GM12891 (cell line): ENCODE measurements at regions not wholly inside any gene's neighbourhood (a gene's known extent, or its start where the extent isn't known, plus 50 kb on each side); places are given as distances from the start of the nearest gene placed in this dataset.

Experiments used
- PAX5 ChIP-seq: IDR thresholded peaks from 2 replicates; pipeline ENCODE4 v1.6.1; 2011; ENCODE audit warnings: low read length, moderate library complexity, mild to moderate bottlenecking; ENCODE audit not compliant: insufficient read depth, severe bottlenecking
- POLR2A ChIP-seq: IDR thresholded peaks from 2 replicates; pipeline ENCODE4 v1.6.1; 2011; ENCODE audit warnings: low read depth, low read length, control low read depth
- POLR2AphosphoS5 ChIP-seq: IDR thresholded peaks from 2 replicates; pipeline ENCODE4 v1.6.1; 2011; ENCODE audit warnings: low read depth, low read length, control low read depth
- SPI1 ChIP-seq: IDR thresholded peaks from 2 replicates; pipeline ENCODE4 v1.6.1; 2011; ENCODE audit warnings: low read depth, low read length, control low read depth
- TAF1 ChIP-seq: IDR thresholded peaks from 2 replicates; pipeline ENCODE4 v1.6.1; 2011; ENCODE audit warnings: low read depth, low read length, control low read depth

GRCh38 chr16:35449663-35450062, 1990.3 kb downstream of the TP53TG3F start:
- TF ChIP-seq POLR2AphosphoS5 (no peak), POLR2A (no peak), TAF1 (no peak), SPI1 (no peak), PAX5 (no peak)
